Common myeloid progenitor, CD34-positive (primary cell): ENCODE measurements at regions not wholly inside any gene's neighbourhood (a gene's known extent, or its start where the extent isn't known, plus 50 kb on each side); places are given as distances from the start of the nearest gene placed in this dataset.

ENCODE experiments used
- CTCF ChIA-PET: fragments of 350-600 bp; sonication (Branson Sonifier 250); formaldehyde crosslinking; loops from one replicate; lab custom pipeline; 2021; ENCODE audit warnings: antibody characterized with exemption; lab: Charles Lee
- POLR2A ChIA-PET: fragments of 350-600 bp; sonication (Branson Sonifier 250); formaldehyde crosslinking; loops from one replicate; lab custom pipeline; 2021; ENCODE audit warnings: antibody characterized with exemption; lab: Charles Lee
- DNase-seq, 3 donors: peaks; one replicate each; pipeline versions ENCODE4 v3.0.0 to v3.0.0-alpha.2; 2013
- H3K27ac ChIP-seq, 2 experiments: 1 replicate in 1 of 2; 2 replicates in 1 of 2; pipeline ENCODE4 v1.7.0; 2013; ENCODE audit warnings: inconsistent platforms in 2 of 2, low read length in 2 of 2, mild to moderate bottlenecking in 2 of 2, low read depth in 1 of 2, moderate library complexity in 1 of 2; ENCODE audit not compliant: severe bottlenecking in 2 of 2, insufficient read depth in 1 of 2, poor library complexity in 1 of 2
- H3K27me3 ChIP-seq, 5 experiments: replicated peaks in 2 of 5; 1 replicate in 3 of 5; 2 replicates in 2 of 5; pipeline versions ENCODE4 v1.6.1 to v1.7.0; 2013; ENCODE audit warnings: low read length in 4 of 5, mild to moderate bottlenecking in 2 of 5, moderate library complexity in 2 of 5, inconsistent platforms in 1 of 5; ENCODE audit not compliant: insufficient read depth in 5 of 5, control insufficient read depth in 4 of 5
- H3K36me3 ChIP-seq, 4 experiments: 1 replicate in 2 of 4; 2 replicates in 2 of 4; pipeline versions ENCODE4 v1.6.1 to v1.7.0; 2013; ENCODE audit warnings: low read length in 3 of 4, control low read depth in 1 of 4, mild to moderate bottlenecking in 1 of 4; ENCODE audit not compliant: control insufficient read depth in 4 of 4, insufficient read depth in 4 of 4
- H3K4me1 ChIP-seq, 4 experiments: 1 replicate in 3 of 4; 2 replicates in 1 of 4; pipeline versions ENCODE4 v1.6.1 to v1.7.1; 2013; ENCODE audit warnings: low read length in 3 of 4, mild to moderate bottlenecking in 3 of 4, control low read depth in 1 of 4, inconsistent platforms in 1 of 4, moderate library complexity in 1 of 4; ENCODE audit not compliant: control insufficient read depth in 4 of 4, insufficient read depth in 4 of 4; ENCODE audit errors: control extremely low read depth in 1 of 4
- H3K4me3 ChIP-seq, 7 experiments: 1 replicate in 4 of 7; 2 replicates in 3 of 7; pipeline versions ENCODE4 v1.5.1 to v1.7.0; 2013; ENCODE audit warnings: mild to moderate bottlenecking in 7 of 7, low read length in 6 of 7, moderate library complexity in 6 of 7, inconsistent platforms in 2 of 7, low read depth in 2 of 7, control low read depth in 1 of 7; ENCODE audit not compliant: insufficient read depth in 4 of 7, control insufficient read depth in 1 of 7; ENCODE audit errors: extremely low read depth in 1 of 7
- H3K9me3 ChIP-seq, 5 experiments: 1 replicate in 4 of 5; 2 replicates in 1 of 5; pipeline versions ENCODE4 v1.6.1 to v1.7.1; 2013; ENCODE audit warnings: low read length in 4 of 5, mild to moderate bottlenecking in 2 of 5, inconsistent platforms in 1 of 5, low read depth in 1 of 5, moderate library complexity in 1 of 5; ENCODE audit not compliant: control insufficient read depth in 4 of 5, insufficient read depth in 2 of 5; ENCODE audit errors: control extremely low read depth in 1 of 5
- WGBS: methylation state at CpG from one replicate; pipeline ENCODE4 v1.1.5; 2013; ENCODE audit not compliant: insufficient coverage; 5-methylcytosine and 5-hydroxymethylcytosine counted together

- ChIA-PET CTCF (interaction anchor here (1.8 kb wide), 2 partner anchors 10 to 17 kb away, joined by 4 to 6 read pairs; no protein-coding TSS in a partner anchor), POLR2A (no interaction called here)
- WGBS: no CpG with 5 or more reads among the region's 2 CpGs
- no peak for DNase-seq
- Histone ChIP-seq H3K4me1 (no peaks in the 10 kb centered on the region), H3K9me3 (no peaks in the 10 kb centered on the region), H3K27ac (no peak overlapping the region), H3K27me3 (no peaks in the 10 kb centered on the region), H3K4me3 (no peak overlapping the region), H3K36me3 (no peaks in the 10 kb centered on the region)
Observed at GRCh38 chr4:74549936-74550335, 105.0 kb downstream of the AREG start.

- Histone ChIP-seq H3K4me3 (no peak overlapping the region), H3K27me3 (no peaks in the 10 kb centered on the region), H3K9me3 (no peaks in the 10 kb centered on the region), H3K36me3 (no peaks in the 10 kb centered on the region), H3K27ac (no peak overlapping the region), H3K4me1 (no peaks in the 10 kb centered on the region)
- POLR2A ChIA-PET: no interaction called here
- DNase-seq: no peak
- CTCF ChIA-PET: no interaction called here
Observed at GRCh38 chr4:74555231-74555630, 110.3 kb downstream of the AREG start.

- ChIA-PET CTCF (interaction anchor here (1.1 kb wide), 1 partner anchor 23 kb away, joined by 4 read pairs; no protein-coding TSS in a partner anchor), POLR2A (no interaction called here)
- 100% methylated on average over 1 of the region's 1 CpG for WGBS
Observed at GRCh38 chr4:74555843-74556242, 110.9 kb downstream of the AREG start.

GRCh38 chr4:74559853-74560252 lies 114.9 kb downstream of the AREG start:
- no peak overlapping the region for H3K4me3 ChIP-seq
- no peaks in the 10 kb centered on the region for H3K36me3 ChIP-seq
- no peaks in the 10 kb centered on the region for H3K9me3 ChIP-seq
- no peak overlapping the region for H3K27ac ChIP-seq
- H3K27me3 ChIP-seq: no peaks in the 10 kb centered on the region
- DNase-seq: peak in 1 of 3 donors; percentile 9
- ChIA-PET POLR2A (no interaction called here), CTCF (no interaction called here)
- H3K4me1 ChIP-seq: no peaks in the 10 kb centered on the region
- WGBS: 50% methylated on average over 1 of the region's 1 CpG

More at GRCh38 chr4:74555843-74556242, 110.9 kb downstream of the AREG start:
- H3K27me3 ChIP-seq: no peaks in the 10 kb centered on the region
- no peak overlapping the region for H3K4me3 ChIP-seq
- H3K36me3 ChIP-seq: no peaks in the 10 kb centered on the region
- H3K9me3 ChIP-seq: no peaks in the 10 kb centered on the region
- no peaks in the 10 kb centered on the region for H3K4me1 ChIP-seq
- DNase-seq: no peak
- no peak overlapping the region for H3K27ac ChIP-seq

- ChIA-PET POLR2A (no interaction called here), CTCF (no interaction called here)
- Histone ChIP-seq H3K4me1 (no peaks in the 10 kb centered on the region), H3K4me3 (no peak overlapping the region), H3K27me3 (no peaks in the 10 kb centered on the region), H3K27ac (no peak overlapping the region), H3K9me3 (peaks cover 0 to 11% (median 0%) of the 10 kb centered on the region in 5 experiments), H3K36me3 (no peaks in the 10 kb centered on the region)
- WGBS: no CpG with 5 or more reads among the region's 4 CpGs
- DNase-seq: no peak
Observed at GRCh38 chr4:74567981-74568380, 123.0 kb downstream of the AREG start.

GRCh38 chr4:74570095-74570494 lies 125.2 kb downstream of the AREG start:
- no peaks in the 10 kb centered on the region for H3K27me3 ChIP-seq
- H3K4me3 ChIP-seq: no peak overlapping the region
- POLR2A ChIA-PET: no interaction called here
- CTCF ChIA-PET: no interaction called here
- no peak for DNase-seq
- H3K9me3 ChIP-seq: peaks cover 0 to 11% (median 0%) of the 10 kb centered on the region in 5 experiments
- no peaks in the 10 kb centered on the region for H3K36me3 ChIP-seq
- H3K4me1 ChIP-seq: no peaks in the 10 kb centered on the region
- H3K27ac ChIP-seq: no peak overlapping the region
- no CpG with 5 or more reads among the region's 3 CpGs for WGBS

- H3K27ac ChIP-seq: no peak overlapping the region
- no peaks in the 10 kb centered on the region for H3K4me1 ChIP-seq
- CTCF ChIA-PET: no interaction called here
Observed at GRCh38 chr4:74578329-74578728, 133.4 kb downstream of the AREG start.

More at GRCh38 chr4:74578329-74578728, 133.4 kb downstream of the AREG start:
- H3K36me3 ChIP-seq: no peaks in the 10 kb centered on the region
- no peaks in the 10 kb centered on the region for H3K9me3 ChIP-seq
- POLR2A ChIA-PET: no interaction called here
- H3K4me3 ChIP-seq: no peak overlapping the region
- DNase-seq: no peak
- no peaks in the 10 kb centered on the region for H3K27me3 ChIP-seq
